HG02588 (cell line): ENCODE measurements at regions not wholly inside any gene's neighbourhood (a gene's known extent, or its start where the extent isn't known, plus 50 kb on each side); places are given as distances from the start of the nearest gene placed in this dataset.

ENCODE experiments used
- ATAC-seq: cut with Tn5 transposase; IDR thresholded peaks from one replicate; pipeline ENCODE4 v1.9.1; 2021; ENCODE audit warnings: mild to moderate bottlenecking, moderate library complexity; ENCODE audit not compliant: unreplicated experiment

- no peak for ATAC-seq
Observed at GRCh38 chr1:65741993-65742392, 50.7 kb upstream of the PDE4B start.
